GM21526 (cell line): ENCODE measurements at regions not wholly inside any gene's neighbourhood (a gene's known extent, or its start where the extent isn't known, plus 50 kb on each side); places are given as distances from the start of the nearest gene placed in this dataset.

ENCODE experiments used
- ATAC-seq: cut with Tn5 transposase; IDR thresholded peaks from one replicate; pipeline ENCODE4 v1.9.1; 2021; ENCODE audit warnings: moderate library complexity; ENCODE audit not compliant: unreplicated experiment, low FRiP score

DNA sequence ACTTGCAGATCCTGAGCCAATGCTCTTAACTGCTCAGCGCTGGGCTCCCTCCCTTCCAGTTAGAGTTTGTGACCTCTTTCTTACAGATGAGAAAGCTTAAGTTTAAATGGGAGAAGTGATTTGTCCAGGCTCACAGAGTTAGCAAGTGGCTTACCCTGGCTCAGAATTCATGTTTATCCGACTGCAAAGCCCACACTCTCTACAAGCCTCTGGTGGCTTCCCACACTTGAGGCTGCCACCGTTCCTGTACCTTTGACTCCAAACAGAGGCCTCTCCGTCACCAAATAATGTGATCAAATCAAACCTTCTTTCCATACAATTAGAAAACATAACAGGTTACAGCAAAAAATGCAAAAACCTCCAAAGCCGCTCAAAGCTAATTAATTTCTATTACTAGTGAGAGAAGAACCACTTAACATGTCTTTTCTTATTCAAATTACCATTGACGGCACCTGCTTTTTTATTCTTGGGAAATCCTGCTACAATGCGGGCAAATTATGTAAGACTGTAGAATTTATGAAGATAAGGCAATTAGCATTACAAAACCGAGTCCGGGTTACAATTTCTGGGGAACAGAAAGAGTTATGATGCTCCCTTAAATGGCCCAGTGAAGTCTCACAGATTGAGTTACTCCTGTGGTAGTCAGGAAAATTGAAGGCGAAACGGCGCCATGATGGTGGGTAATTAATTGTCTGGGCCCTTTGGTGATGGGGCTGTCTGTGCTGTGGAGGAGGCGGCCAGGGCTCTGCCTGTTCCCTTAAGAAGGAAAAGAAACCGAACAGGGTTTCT is 324.3 kb upstream of the POU3F1 start:
- ATAC-seq, result no peak

DNA sequence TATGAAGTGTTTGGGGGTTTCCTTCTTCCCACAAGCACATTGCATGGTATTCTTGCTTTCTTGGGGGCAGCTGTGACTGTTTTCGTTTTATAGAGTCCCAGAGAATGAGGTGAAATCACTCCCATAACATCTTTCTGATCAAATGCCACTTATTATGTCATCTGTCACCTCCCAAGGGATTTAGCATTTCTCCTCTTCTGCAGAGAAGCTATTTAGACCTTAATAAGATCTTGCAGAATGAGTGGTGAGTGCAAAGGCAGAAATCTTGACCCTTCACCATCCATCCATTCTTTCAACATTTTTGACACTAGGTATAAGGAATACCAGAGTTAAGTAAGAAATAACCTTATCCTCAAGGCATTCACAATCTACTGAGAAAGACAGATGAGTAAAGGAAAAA is 318.6 kb upstream of the POU3F1 start:
- ATAC-seq, result no peak

DNA sequence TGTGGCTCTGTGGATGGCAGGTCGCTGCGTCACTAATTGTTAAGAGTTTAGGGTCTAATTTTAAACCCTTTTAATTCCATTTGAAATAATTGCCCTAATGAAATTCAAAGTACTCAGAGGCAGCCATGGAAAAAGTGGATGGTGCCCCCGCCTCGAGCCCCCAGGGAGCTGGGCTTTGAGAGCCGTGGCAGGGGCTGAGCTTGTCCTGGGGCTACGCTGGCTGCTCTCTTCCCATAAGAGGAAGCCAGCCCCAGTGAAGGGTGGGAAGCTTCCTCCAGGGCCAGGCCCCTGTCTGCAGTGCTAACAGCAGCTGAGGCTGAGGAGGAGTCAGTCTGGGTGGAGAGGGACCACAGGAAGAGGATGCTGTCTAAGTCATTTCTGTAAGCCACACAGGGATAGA is 315.0 kb upstream of the POU3F1 start:
- ATAC-seq, result no peak

DNA sequence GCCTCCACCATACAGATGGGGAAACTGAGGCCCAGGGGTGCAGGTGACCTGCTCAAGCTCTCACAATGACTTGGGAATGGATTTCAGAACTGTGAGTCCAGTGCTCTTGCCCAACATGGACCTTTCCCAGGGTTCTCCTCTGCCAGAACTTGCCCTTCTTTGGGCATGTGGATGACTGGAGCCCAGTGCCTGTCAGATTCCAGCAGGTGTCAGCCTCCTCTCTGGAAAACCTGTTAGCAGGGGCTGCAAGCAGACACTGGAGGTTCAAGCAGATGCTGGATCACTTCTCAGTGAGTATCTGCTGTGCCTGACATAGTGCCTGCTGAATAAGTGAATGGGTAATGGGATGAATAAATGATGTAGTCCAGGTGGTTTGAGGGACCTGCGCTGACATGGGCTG is 314.2 kb upstream of the POU3F1 start:
- no peak for ATAC-seq

DNA sequence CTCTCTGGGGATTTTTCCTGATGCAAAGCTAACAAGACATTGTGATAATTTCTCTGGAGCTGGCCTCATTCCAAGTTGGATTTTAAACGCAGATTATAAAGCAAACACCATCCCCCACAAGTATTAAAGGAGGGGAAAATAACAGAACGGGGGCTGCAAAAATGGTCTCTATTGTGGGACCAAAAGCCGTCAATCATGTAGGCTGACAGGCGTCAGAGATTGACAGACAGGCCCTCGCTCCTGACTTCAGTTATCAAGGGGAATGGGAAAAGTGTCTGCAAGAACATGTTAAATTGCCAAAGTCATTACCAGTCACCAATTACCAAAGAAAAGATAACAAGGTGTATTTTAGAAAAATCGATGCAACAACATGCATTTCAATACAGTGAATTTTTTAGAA is 307.4 kb upstream of the POU3F1 start:
- ATAC-seq, result no peak

DNA sequence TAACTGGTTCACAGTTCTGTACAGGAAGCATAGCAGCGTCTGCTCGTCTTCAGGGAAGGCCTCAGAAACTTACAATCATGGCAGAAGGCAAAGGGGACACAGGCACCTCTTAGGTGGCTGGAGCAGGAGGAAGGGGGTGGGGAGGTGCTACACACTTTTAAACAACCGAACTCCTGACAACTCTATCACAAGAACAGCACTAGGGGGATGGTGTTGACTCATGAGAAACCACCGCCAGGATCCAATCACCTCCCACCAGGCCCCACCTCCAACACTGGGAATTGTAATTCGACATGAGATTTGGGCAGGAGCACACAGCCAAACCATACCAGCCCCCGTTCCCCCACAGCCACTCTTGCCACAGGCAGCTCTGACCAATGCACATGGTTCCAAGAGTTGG is 306.3 kb upstream of the POU3F1 start:
- no peak for ATAC-seq

DNA sequence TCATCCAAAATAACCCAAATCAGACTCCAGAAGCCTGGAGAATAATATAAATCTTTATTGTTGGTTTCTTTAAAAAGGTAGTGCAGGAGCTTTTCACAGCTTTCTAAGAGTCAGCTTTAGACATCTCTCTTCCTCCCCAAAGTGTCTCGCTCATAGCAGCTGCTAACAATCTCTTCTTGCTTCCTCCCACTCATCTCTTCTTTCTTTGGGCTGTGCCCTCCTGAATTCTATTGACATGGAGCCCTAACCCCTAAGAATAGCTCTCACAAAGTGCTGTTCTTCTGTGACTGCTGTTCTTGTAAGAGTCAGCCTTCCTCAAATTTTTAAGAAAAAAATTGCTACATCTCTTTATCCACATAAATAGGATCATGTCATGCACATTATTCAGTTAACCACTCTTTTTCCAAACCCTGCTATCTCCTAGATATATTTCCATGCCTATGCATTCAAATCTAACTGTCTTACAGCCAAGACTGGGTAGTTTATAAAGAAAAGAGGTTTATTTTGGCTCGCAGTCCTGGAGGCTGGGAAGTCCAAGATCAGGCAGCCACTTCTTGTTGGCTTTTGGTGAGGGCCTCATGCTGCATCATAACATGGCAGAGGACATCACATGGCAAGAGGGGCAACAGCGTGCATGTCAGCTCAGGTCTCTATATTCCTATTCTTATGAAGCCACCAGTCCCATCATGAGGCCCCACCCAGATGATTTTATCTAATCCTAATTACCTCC is 301.0 kb upstream of the POU3F1 start:
- no peak for ATAC-seq

DNA sequence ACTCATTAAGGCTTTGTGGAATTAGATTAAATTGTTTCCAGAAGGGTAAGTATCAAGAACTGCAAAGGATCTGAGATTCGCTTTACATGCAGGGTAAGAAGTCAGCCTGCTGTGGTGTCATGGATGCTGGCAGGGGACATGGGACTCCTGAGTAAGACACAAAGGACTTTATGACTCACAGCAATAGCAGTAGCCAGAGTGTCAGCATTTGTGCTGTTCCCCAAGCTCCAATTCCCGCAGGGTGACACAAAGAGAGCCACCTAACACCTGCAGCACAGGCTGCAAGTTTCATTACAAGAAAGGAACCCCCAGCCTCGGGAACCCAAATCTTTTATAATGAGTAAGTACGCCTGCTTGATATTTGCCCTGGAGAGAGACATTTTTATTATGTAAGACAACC is 298.1 kb upstream of the POU3F1 start:
- no peak for ATAC-seq

DNA sequence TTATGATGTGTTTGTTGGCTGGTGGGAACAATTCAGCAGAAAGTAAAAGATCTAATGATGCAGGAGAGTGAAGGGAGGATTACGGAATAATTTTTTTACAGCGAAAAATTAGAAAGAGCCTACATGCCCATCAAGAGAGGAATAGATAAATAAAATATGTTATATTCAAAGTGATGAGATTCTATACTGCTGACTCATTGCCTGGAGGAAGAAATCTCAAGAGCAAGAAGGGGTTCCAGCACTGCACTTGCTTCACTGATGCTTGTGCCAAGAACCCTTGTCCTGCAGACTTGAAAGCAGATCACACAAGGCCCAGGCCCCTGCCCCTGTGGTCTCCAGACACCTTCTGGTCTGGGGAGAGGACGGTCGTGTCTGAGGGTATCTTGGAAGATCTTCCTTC is 295.1 kb upstream of the POU3F1 start:
- ATAC-seq, result no peak

DNA sequence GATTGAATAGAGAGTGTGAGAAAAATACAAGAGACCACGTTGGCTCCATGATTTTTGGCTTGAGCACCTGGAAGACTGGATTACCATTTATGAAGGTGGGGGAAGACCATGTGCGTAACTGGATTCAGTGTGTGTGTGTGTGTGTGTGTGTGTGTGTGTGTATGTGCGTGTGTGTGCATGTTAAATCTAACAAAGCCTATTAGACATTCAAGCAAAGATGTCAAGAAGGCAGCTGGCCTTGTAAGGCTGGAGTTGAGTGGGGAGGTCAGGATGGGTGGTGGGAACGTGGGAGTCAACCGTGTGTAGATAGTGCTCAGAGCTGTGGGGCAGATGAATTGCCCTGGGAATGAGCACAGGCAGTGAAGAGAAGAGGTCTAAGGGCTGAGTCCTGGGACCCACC is 293.8 kb upstream of the POU3F1 start:
- no peak for ATAC-seq

DNA sequence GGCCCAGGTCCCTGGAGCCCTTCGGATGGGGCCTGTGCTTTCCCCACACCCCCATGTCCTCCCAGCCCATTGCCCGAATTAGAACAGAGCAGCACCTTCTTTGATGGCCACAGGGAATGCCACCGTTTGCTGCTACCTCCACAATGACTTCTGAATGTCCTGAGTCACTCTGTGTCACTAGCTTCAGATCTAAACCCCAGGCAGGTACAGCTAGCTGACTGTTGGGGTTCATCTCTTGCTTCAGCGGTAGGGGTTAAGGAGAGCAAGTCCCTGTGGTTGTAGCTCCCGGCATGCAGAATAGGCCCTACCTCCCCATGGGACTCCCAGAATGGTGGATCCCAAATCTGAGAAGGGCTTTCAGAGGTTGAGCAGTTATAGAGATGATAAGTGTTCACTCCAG is 291.1 kb upstream of the POU3F1 start:
- ATAC-seq, result no peak

DNA sequence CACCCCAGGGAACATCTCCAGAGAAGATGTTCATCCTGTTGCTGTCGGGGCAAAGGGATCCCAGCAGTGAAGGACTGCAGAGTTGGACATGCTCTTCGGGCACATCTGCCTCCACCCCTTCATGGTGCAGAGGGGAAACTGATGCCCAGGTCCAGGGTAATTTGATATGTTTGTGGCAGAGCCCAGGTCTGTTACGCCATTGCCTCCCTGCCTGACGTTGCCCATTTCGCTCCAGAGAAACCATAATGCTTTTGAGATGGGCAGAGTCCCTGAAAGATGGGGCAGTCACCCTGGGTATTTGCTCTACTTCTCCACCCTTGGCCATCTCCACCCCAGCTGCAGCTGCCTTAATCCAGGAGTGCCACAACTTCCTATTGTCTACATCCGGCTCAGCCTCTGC is 290.4 kb upstream of the POU3F1 start:
- no peak for ATAC-seq

DNA sequence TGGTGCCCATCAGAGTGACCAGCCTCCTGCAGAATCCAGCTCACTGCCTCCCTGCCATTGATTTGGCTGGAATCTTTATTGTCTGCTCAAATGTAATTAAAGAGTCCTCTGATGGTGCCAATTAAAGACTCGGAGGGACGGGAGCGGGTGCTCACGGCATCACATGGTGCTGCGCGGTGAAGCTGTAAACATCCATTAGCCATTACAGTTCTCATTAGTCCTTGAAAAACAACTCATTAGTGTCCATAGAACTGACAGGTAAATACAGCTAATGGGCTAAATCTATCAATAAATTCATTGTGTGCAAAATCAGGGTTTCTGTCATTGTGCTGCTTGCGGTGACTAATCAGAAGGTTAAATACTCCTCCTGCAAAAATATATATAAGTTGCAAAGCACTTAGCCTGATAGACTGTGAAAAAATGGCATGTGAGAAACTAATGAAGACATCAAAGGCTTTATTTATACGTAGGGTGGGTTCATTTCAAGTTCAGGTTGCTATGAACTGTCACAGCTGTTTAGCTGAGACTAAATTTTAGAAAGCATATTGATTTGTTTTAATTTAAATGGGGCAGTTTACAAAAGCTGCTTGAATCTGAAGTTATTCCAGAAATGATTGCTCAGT is 289.8 kb upstream of the POU3F1 start:
- ATAC-seq, result no peak

DNA sequence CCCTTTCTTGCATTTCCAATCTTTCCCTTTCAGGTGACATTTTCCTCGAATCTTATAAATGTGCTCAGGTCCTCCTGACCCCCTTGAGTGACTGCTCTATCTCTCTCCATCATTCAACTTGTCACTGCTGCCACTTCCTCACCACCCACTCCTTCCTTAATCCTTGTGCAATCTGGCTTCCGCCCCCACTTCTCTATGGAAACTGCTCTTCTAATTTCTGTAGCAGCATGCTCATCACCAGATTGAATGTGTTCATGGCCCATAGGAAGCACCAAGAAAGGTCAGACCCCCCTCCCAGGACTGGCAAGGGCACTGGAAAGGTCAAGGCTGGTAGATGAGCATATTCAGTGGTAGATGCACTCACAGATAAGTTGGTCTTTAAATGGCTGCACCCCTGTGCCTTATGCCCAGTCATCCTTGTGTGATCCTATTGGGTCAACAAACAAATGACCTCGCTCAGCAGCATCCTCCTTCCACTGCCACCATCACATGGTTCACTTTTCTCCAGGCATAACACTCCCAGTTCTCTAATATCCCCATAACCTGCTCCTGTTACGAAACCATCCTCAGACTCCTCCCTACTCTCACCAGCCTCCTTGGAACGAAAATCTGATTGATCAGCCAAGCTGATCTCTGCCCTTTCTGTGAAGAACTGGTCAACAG is 288.5 kb upstream of the POU3F1 start:
- no peak for ATAC-seq

DNA sequence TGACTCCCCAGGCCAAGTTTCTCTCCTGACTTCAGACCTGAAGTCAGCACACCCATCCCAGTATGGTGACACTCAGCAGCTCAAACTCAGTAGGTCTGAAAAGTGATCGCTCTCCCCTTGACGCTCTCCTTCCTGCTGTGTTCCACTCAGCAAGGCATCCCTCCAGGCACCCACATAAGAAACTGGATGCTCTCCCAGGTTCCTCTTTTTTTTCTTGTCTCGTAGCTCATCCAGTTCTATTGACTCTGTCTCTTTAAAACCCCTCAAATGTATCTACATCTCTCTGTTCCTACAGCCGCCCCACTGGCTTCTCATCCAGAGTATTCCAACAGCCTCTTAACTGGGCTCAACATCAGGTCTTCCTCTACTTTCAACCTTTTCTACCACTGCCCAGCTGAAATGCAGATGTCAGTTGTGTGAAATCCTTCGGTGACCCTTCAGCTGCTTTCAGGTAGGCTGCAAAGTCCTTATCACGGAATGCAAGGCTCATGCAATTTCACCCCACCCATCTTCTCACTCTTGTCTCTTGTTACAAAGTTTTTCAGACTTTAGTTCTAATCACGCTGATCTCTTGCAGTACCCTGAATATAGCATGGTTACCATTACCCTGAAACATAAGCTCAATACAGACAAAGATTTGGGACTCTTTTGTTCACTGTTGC is 286.2 kb upstream of the POU3F1 start:
- no peak for ATAC-seq

DNA sequence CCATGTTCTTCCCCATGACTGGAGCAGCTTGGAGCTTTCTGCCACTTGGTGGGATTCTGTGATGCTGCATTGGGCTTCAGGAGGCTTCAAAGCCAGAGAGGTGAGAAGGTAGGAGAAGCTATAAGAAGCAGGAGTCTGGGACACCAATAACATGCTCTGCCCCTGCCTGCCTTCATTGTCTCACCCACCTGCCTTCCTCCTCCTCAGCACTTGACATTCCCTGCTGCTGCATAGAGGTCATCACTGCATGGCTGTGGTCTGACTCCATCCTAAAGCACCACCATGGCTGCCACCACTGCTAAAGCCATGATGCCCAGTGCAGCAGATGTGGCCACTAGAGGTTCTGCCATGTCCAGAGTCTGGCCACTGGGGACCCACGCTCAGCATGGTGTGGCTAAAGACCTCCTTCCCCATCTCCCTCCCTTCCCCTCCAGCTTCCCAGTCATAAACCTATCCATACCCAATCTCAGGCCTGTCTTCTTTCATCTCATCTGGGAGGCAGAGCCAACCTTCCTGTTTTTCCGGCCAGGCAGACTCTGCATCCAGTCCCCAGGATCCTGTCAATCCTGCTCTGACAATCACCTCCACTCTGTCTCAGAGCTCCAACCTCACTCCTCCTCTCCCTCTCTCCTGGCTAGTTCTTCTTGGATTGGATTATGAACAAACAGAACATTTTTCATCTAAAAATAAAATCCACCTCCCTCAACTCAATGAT is 285.1 kb upstream of the POU3F1 start:
- ATAC-seq, result no peak

DNA sequence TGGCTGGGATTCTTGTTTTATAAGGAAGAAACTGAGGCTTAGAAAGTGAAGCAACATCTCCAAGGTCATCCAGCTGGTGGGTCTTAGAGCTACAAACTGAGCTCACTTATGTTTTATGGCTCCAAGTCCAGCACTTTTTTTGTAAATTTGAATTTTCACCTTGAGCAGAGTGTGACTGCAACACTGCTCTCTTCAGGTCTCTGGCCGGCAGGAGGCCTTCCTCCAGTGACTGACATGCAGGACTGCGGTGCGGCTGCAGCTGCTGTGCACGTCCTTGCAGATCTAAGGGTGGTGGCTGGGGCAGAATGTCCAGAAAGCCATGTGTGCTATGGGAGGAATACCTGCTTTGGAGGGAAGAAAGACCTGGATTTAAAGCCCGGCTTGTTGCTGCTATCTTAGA is 284.2 kb upstream of the POU3F1 start:
- ATAC-seq, result no peak

DNA sequence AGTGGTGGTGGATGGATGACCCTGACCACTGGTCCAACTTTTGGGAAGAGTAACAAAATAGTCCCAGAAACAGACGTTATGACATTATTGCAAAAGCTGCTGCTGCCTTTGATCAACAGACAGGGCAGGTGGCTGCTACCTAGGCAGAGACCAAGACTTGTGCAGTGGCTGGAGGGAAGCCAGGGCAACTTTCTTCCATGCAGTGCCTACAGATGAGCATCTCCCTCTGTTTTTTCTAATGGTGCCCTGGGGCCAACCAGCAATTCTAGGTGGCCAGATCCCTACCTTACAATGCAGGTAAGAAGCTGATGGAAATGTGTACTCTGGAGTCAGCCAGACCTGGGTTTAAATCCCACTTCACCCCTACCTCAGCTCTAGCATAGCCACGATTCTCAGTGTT is 283.1 kb upstream of the POU3F1 start:
- no peak for ATAC-seq

DNA sequence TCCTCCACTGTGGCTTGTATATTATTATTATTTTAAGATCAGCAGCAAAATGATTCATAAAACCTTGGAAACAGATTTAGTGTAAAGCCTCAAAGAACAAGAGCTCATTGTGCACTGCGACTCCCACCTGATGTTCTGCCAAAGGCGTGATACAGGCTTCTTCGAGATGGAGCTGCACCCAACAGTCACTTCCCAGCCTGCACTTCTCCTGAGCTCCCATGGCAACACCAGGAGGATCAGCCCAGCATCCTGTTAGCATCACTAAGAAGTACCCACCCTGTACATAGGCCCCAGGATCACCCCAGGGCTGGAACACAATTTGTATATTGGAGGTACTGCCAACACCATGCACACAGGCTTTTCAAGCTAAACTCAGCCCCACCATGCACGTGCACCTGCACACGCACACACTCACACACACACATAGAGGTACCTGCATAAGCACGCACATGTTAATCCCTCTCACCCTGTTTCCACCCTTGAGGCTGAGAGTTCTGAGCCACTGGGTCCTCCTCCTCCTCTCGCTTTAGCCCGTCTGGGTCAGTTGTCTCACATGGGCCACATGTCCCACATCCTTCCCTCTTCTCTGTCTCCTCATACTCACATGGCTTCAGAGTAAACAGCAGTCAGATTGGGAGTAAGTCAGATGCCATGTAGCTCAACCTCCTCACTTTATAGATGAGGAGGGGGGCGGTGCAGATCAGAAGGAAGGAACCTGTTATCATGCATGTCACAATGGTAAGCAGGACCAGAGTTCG is 281.9 kb upstream of the POU3F1 start:
- ATAC-seq, result no peak
